GM21528 (cell line): ENCODE measurements at regions not wholly inside any gene's neighbourhood (a gene's known extent, or its start where the extent isn't known, plus 50 kb on each side); places are given as distances from the start of the nearest gene placed in this dataset.
A peak's percentile ranks its signal among the peaks of the same experiment; 100 is the strongest.

Experiments used
- ATAC-seq: cut with Tn5 transposase; IDR thresholded peaks from one replicate; pipeline ENCODE4 v1.9.1; 2021; ENCODE audit warnings: mild to moderate bottlenecking, moderate library complexity; ENCODE audit not compliant: unreplicated experiment, low FRiP score

- no peak for ATAC-seq
These were observed 196.5 kb upstream of the PIK3C3 start for GRCh38 chr18:41758534-41758933.

- no peak for ATAC-seq
These were observed 198.9 kb upstream of the PIK3C3 start for GRCh38 chr18:41756141-41756540.

GRCh38 chr18:41754332-41754731 lies 200.7 kb upstream of the PIK3C3 start:
- no peak for ATAC-seq

- ATAC-seq: no peak
These were observed 201.2 kb upstream of the PIK3C3 start for GRCh38 chr18:41753826-41754225.

- ATAC-seq: no peak
These were observed 202.2 kb upstream of the PIK3C3 start for GRCh38 chr18:41752826-41753225.

GRCh38 chr18:41751652-41752051 lies 203.4 kb upstream of the PIK3C3 start:
- ATAC-seq: no peak

- ATAC-seq: no peak
These were observed 203.9 kb upstream of the PIK3C3 start for GRCh38 chr18:41751161-41751560.

- no peak for ATAC-seq
These were observed 207.3 kb upstream of the PIK3C3 start for GRCh38 chr18:41747723-41748242.

- peak; percentile 64 for ATAC-seq
These were observed 209.6 kb upstream of the PIK3C3 start for GRCh38 chr18:41745166-41746049.

- no peak for ATAC-seq
These were observed 210.5 kb upstream of the PIK3C3 start for GRCh38 chr18:41744421-41745030.

- no peak for ATAC-seq
These were observed 217.8 kb upstream of the PIK3C3 start for GRCh38 chr18:41737218-41737617.

GRCh38 chr18:41734917-41735316 lies 220.1 kb upstream of the PIK3C3 start:
- no peak for ATAC-seq

- ATAC-seq: no peak
These were observed 222.7 kb upstream of the PIK3C3 start for GRCh38 chr18:41732356-41732755.

- no peak for ATAC-seq
These were observed 223.2 kb upstream of the PIK3C3 start for GRCh38 chr18:41731884-41732283.

GRCh38 chr18:41724195-41724594 lies 230.8 kb upstream of the PIK3C3 start:
- no peak for ATAC-seq

GRCh38 chr18:41721103-41721790 lies 233.8 kb upstream of the PIK3C3 start:
- ATAC-seq: no peak

- ATAC-seq: no peak
These were observed 234.8 kb upstream of the PIK3C3 start for GRCh38 chr18:41720226-41720625.

- ATAC-seq: no peak
These were observed 235.2 kb upstream of the PIK3C3 start for GRCh38 chr18:41719808-41720207.

- ATAC-seq: no peak
These were observed 240.2 kb upstream of the PIK3C3 start for GRCh38 chr18:41714872-41715271.

- ATAC-seq: no peak
These were observed 240.8 kb upstream of the PIK3C3 start for GRCh38 chr18:41713969-41714825.
